ENCODE measurements at regions not wholly inside any gene's neighbourhood (a gene's known extent, or its start where the extent isn't known, plus 50 kb on each side); places are given as distances from the start of the nearest gene placed in this dataset.
"Not testable (repeated sequence)": the region's sequence is repeated elsewhere in the genome, so short reads cannot be mapped to it uniquely, and the experiment has no call there.

- Mint-ChIP-seq H3K4me1 (peaks cover 33% of the 10 kb centered on the region), H3K9me3 (peaks cover 10% of the 10 kb centered on the region), H3K27me3 (ENCODE audit: low read depth) (no peaks in the 10 kb centered on the region), H3K4me3 (no peak overlapping the region), H3K36me3 (ENCODE audit: low read depth) (no peaks in the 10 kb centered on the region), H3K27ac (no peak overlapping the region)
- peak; percentile 56 to 67 (median 58) for TF ChIP-seq CTCF (IDR thresholded peaks at IDR 0.05; ENCODE audit: unreplicated experiment in 3 of 3)
Measured at GRCh38 chr3:103295974-103296570, 861.3 kb downstream of the ZPLD1 start.

- Mint-ChIP-seq H3K27ac (peak overlapping the region in 1 of 3 experiments; percentile 68), H3K9me3 (peaks cover 15% of the 10 kb centered on the region), H3K4me1 (peaks cover 20% of the 10 kb centered on the region)
- not testable (repeated sequence) for H3K36me3 Mint-ChIP-seq (ENCODE audit: low read depth); H3K27me3 Mint-ChIP-seq (ENCODE audit: low read depth); H3K4me3 Mint-ChIP-seq
Measured at GRCh38 chr3:103297502-103297901, 862.7 kb downstream of the ZPLD1 start.

GRCh38 chr3:103306104-103306503 is 871.3 kb downstream of the ZPLD1 start:
- H3K4me1 Mint-ChIP-seq = no peaks in the 10 kb centered on the region
- no peak overlapping the region for H3K27ac Mint-ChIP-seq
- H3K36me3 Mint-ChIP-seq (ENCODE audit: low read depth) = no peaks in the 10 kb centered on the region
- TF ChIP-seq CTCF (IDR thresholded peaks at IDR 0.05; ENCODE audit: unreplicated experiment in 3 of 3) = no peak
- peaks cover 17% of the 10 kb centered on the region for H3K9me3 Mint-ChIP-seq
- no peaks in the 10 kb centered on the region for H3K27me3 Mint-ChIP-seq (ENCODE audit: low read depth)
- H3K4me3 Mint-ChIP-seq = no peak overlapping the region

- Mint-ChIP-seq H3K27me3 (ENCODE audit: low read depth) (no peaks in the 10 kb centered on the region), H3K27ac (no peak overlapping the region), H3K4me3 (no peak overlapping the region), H3K36me3 (ENCODE audit: low read depth) (no peaks in the 10 kb centered on the region), H3K9me3 (peaks cover 3% of the 10 kb centered on the region), H3K4me1 (no peaks in the 10 kb centered on the region)
- TF ChIP-seq CTCF (IDR thresholded peaks at IDR 0.05; ENCODE audit: unreplicated experiment in 3 of 3) = peak in 1 of 3 experiments; percentile 9
Measured at GRCh38 chr3:103308921-103309320, 874.1 kb downstream of the ZPLD1 start.

GRCh38 chr3:103319912-103320311 is 885.1 kb downstream of the ZPLD1 start:
- Mint-ChIP-seq H3K27me3 (ENCODE audit: low read depth) (no peaks in the 10 kb centered on the region), H3K4me1 (peaks cover 5% of the 10 kb centered on the region), H3K27ac (no peak overlapping the region), H3K9me3 (no peaks in the 10 kb centered on the region), H3K4me3 (no peak overlapping the region), H3K36me3 (ENCODE audit: low read depth) (no peaks in the 10 kb centered on the region)
- no peak for TF ChIP-seq CTCF (IDR thresholded peaks at IDR 0.05; ENCODE audit: unreplicated experiment in 3 of 3)

- H3K27me3 Mint-ChIP-seq (ENCODE audit: low read depth) = no peaks in the 10 kb centered on the region
- no peaks in the 10 kb centered on the region for H3K36me3 Mint-ChIP-seq (ENCODE audit: low read depth)
- H3K9me3 Mint-ChIP-seq = no peaks in the 10 kb centered on the region
- no peak for TF ChIP-seq CTCF (IDR thresholded peaks at IDR 0.05; ENCODE audit: unreplicated experiment in 3 of 3)
- H3K4me3 Mint-ChIP-seq = no peak overlapping the region
- no peaks in the 10 kb centered on the region for H3K4me1 Mint-ChIP-seq
- H3K27ac Mint-ChIP-seq = no peak overlapping the region
Measured at GRCh38 chr3:103337179-103337845, 902.5 kb downstream of the ZPLD1 start.
